Glutamatergic neuron (in vitro differentiated cells): ENCODE measurements at regions not wholly inside any gene's neighbourhood (a gene's known extent, or its start where the extent isn't known, plus 50 kb on each side); places are given as distances from the start of the nearest gene placed in this dataset.

Experiments used
- DNase-seq: peaks from one replicate; pipeline ENCODE4 v3.0.0; 2022
- H3K27ac Mint-ChIP-seq: one replicate; pipeline ENCODE4 v1.8.0; 2020; ENCODE audit warnings: mild to moderate bottlenecking, mixed read lengths, inconsistent platforms; ENCODE audit not compliant: unreplicated experiment
- H3K27me3 Mint-ChIP-seq: one replicate; pipeline ENCODE4 v1.8.0; 2020; ENCODE audit warnings: mild to moderate bottlenecking, moderate library complexity, mixed read lengths, inconsistent platforms; ENCODE audit not compliant: unreplicated experiment
- H3K36me3 Mint-ChIP-seq: one replicate; pipeline ENCODE4 v1.8.0; 2020; ENCODE audit warnings: mild to moderate bottlenecking, mixed read lengths, inconsistent platforms; ENCODE audit not compliant: unreplicated experiment
- H3K4me1 Mint-ChIP-seq: one replicate; pipeline ENCODE4 v1.8.0; 2020; ENCODE audit warnings: mild to moderate bottlenecking, low read depth, mixed read lengths, inconsistent platforms; ENCODE audit not compliant: unreplicated experiment
- H3K4me3 Mint-ChIP-seq: one replicate; pipeline ENCODE4 v1.8.0; 2020; ENCODE audit warnings: mild to moderate bottlenecking, mixed read lengths, inconsistent platforms; ENCODE audit not compliant: unreplicated experiment
- H3K9me3 Mint-ChIP-seq: one replicate; pipeline ENCODE4 v1.8.0; 2020; ENCODE audit warnings: mild to moderate bottlenecking, moderate library complexity, mixed read lengths, inconsistent platforms; ENCODE audit not compliant: unreplicated experiment
- CTCF ChIP-seq: fragments of 200-600 bp; sonication (generic); IDR thresholded peaks from one replicate; pipeline ENCODE4 v1.5.0; 2021; ENCODE audit not compliant: partially characterized antibody, unreplicated experiment

- TF ChIP-seq CTCF = no peak
- Mint-ChIP-seq H3K27me3 (no peaks in the 10 kb centered on the region), H3K4me1 (peaks cover 8% of the 10 kb centered on the region), H3K36me3 (peaks cover 4% of the 10 kb centered on the region), H3K9me3 (no peaks in the 10 kb centered on the region), H3K27ac (no peak overlapping the region), H3K4me3 (no peak overlapping the region)
- no peak for DNase-seq
Observed at GRCh38 chr10:64486901-64487300, 965.7 kb downstream of the REEP3 start.

GRCh38 chr10:64494901-64495300 lies 973.7 kb downstream of the REEP3 start:
- Mint-ChIP-seq H3K4me3 (no peak overlapping the region), H3K36me3 (no peaks in the 10 kb centered on the region), H3K27me3 (no peaks in the 10 kb centered on the region), H3K4me1 (no peaks in the 10 kb centered on the region), H3K9me3 (no peaks in the 10 kb centered on the region), H3K27ac (no peak overlapping the region)
- no peak for TF ChIP-seq CTCF
- DNase-seq = no peak

- H3K36me3 Mint-ChIP-seq = no peaks in the 10 kb centered on the region
- TF ChIP-seq CTCF = no peak
- H3K4me3 Mint-ChIP-seq = no peak overlapping the region
Observed at GRCh38 chr10:64497306-64497705, 976.1 kb downstream of the REEP3 start.

GRCh38 chr10:64501807-64502206 lies 980.6 kb downstream of the REEP3 start:
- Mint-ChIP-seq H3K27ac (no peak overlapping the region), H3K4me1 (peaks cover 7% of the 10 kb centered on the region), H3K4me3 (no peak overlapping the region), H3K9me3 (no peaks in the 10 kb centered on the region), H3K36me3 (no peaks in the 10 kb centered on the region), H3K27me3 (peaks cover 1% of the 10 kb centered on the region)
- no peak for DNase-seq
- no peak for TF ChIP-seq CTCF

More at GRCh38 chr10:64497306-64497705, 976.1 kb downstream of the REEP3 start:
- H3K27ac Mint-ChIP-seq = no peak overlapping the region
- H3K27me3 Mint-ChIP-seq = no peaks in the 10 kb centered on the region
- no peaks in the 10 kb centered on the region for H3K9me3 Mint-ChIP-seq
- DNase-seq = no peak
- peaks cover 4% of the 10 kb centered on the region for H3K4me1 Mint-ChIP-seq

GRCh38 chr10:64502936-64503335 lies 981.7 kb downstream of the REEP3 start:
- TF ChIP-seq CTCF = no peak
- no peak for DNase-seq
- Mint-ChIP-seq H3K9me3 (no peaks in the 10 kb centered on the region), H3K27ac (no peak overlapping the region), H3K27me3 (peaks cover 1% of the 10 kb centered on the region), H3K4me3 (no peak overlapping the region), H3K4me1 (peaks cover 10% of the 10 kb centered on the region), H3K36me3 (no peaks in the 10 kb centered on the region)
